Mucosa of rectum (tissue), 2 donors: ENCODE measurements at regions not wholly inside any gene's neighbourhood (a gene's known extent, or its start where the extent isn't known, plus 50 kb on each side); places are given as distances from the start of the nearest gene placed in this dataset.

Source experiments
- H3K27ac ChIP-seq, 2 donors: one replicate each; pipeline ENCODE4 v1.7.0; 2013; ENCODE audit warnings: inconsistent platforms in 2 of 2, low read depth in 2 of 2, low read length in 2 of 2
- H3K27me3 ChIP-seq, 2 donors: one replicate each; pipeline ENCODE4 v1.7.0; 2013; ENCODE audit warnings: low read length in 2 of 2; ENCODE audit not compliant: control insufficient read depth in 2 of 2, insufficient read depth in 2 of 2
- H3K36me3 ChIP-seq, 2 donors: one replicate each; pipeline ENCODE4 v1.7.0; 2013; ENCODE audit warnings: low read length in 2 of 2; ENCODE audit not compliant: control insufficient read depth in 2 of 2, insufficient read depth in 2 of 2
- H3K4me1 ChIP-seq, 2 donors: one replicate each; pipeline ENCODE4 v1.7.0; 2013; ENCODE audit warnings: low read length in 2 of 2, mild to moderate bottlenecking in 1 of 2; ENCODE audit not compliant: control insufficient read depth in 2 of 2, insufficient read depth in 2 of 2
- H3K4me3 ChIP-seq, 2 donors: one replicate each; pipeline ENCODE4 v1.7.0; 2013; ENCODE audit warnings: low read length in 2 of 2
- H3K9ac ChIP-seq, 2 donors: one replicate each; pipeline ENCODE4 v1.7.0; 2013; ENCODE audit warnings: low read length in 2 of 2, low read depth in 1 of 2, mild to moderate bottlenecking in 1 of 2
- H3K9me3 ChIP-seq, 2 donors: one replicate each; pipeline ENCODE4 v1.7.0; 2013; ENCODE audit warnings: low read length in 2 of 2; ENCODE audit not compliant: control insufficient read depth in 2 of 2
- donor health status: healthy.
- donor health status: Normal muscosa, but diverticular disease.

- Histone ChIP-seq H3K27me3 (no peaks in the 10 kb centered on the region), H3K9ac (no peak overlapping the region), H3K27ac (no peak overlapping the region), H3K4me3 (no peak overlapping the region), H3K9me3 (no peaks in the 10 kb centered on the region), H3K36me3 (no peaks in the 10 kb centered on the region), H3K4me1 (no peaks in the 10 kb centered on the region)
Observed at GRCh38 chr4:100588076-100588475, 70.3 kb upstream of the EMCN start.

GRCh38 chr4:100582146-100582545 lies 64.3 kb upstream of the EMCN start:
- no peak overlapping the region for H3K9ac ChIP-seq

GRCh38 chr4:100581337-100581736 lies 63.5 kb upstream of the EMCN start:
- Histone ChIP-seq H3K9ac (no peak overlapping the region), H3K27me3 (no peaks in the 10 kb centered on the region), H3K4me1 (no peaks in the 10 kb centered on the region), H3K4me3 (no peak overlapping the region), H3K36me3 (no peaks in the 10 kb centered on the region), H3K9me3 (no peaks in the 10 kb centered on the region), H3K27ac (no peak overlapping the region)

More at GRCh38 chr4:100582146-100582545, 64.3 kb upstream of the EMCN start:
- Histone ChIP-seq H3K36me3 (no peaks in the 10 kb centered on the region), H3K27me3 (no peaks in the 10 kb centered on the region), H3K4me3 (no peak overlapping the region), H3K9me3 (no peaks in the 10 kb centered on the region), H3K4me1 (no peaks in the 10 kb centered on the region), H3K27ac (no peak overlapping the region)

GRCh38 chr4:100576570-100576969 lies 58.7 kb upstream of the EMCN start:
- H3K4me1 ChIP-seq, result no peaks in the 10 kb centered on the region
- no peaks in the 10 kb centered on the region for H3K36me3 ChIP-seq
- no peak overlapping the region for H3K27ac ChIP-seq
- no peaks in the 10 kb centered on the region for H3K27me3 ChIP-seq
- no peaks in the 10 kb centered on the region for H3K9me3 ChIP-seq
- H3K4me3 ChIP-seq, result no peak overlapping the region
- no peak overlapping the region for H3K9ac ChIP-seq

- no peaks in the 10 kb centered on the region for H3K9me3 ChIP-seq
- H3K9ac ChIP-seq, result no peak overlapping the region
- H3K4me1 ChIP-seq, result no peaks in the 10 kb centered on the region
- no peaks in the 10 kb centered on the region for H3K36me3 ChIP-seq
- no peak overlapping the region for H3K27ac ChIP-seq
- H3K4me3 ChIP-seq, result no peak overlapping the region
- H3K27me3 ChIP-seq, result no peaks in the 10 kb centered on the region
Observed at GRCh38 chr4:100574607-100575006, 56.8 kb upstream of the EMCN start.

DNA sequence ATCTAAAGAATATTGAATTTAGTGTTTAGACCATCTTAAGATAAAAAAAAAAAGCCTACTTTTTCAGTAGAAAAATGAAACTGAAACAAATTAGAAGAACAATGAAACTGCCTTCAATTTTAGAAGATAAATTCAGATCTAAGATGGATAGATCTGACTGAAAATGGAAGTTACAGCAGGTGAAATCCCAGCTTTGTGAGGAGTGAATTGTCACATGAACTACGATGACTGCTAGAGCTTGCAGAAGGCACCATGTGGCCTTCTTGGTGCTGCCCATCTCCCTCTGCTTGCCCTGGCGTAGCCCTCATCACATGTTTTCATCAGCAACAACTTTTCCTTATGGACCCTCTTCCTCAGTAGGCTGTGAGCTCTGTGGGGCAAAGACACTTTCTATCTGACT lies 51.4 kb upstream of the EMCN start:
- no peaks in the 10 kb centered on the region for H3K27me3 ChIP-seq
- no peak overlapping the region for H3K27ac ChIP-seq
- no peaks in the 10 kb centered on the region for H3K9me3 ChIP-seq
- no peak overlapping the region for H3K4me3 ChIP-seq
- H3K9ac ChIP-seq, result no peak overlapping the region
- H3K36me3 ChIP-seq, result no peaks in the 10 kb centered on the region
- H3K4me1 ChIP-seq, result no peaks in the 10 kb centered on the region
